ENCODE measurements at regions not wholly inside any gene's neighbourhood (a gene's known extent, or its start where the extent isn't known, plus 50 kb on each side); places are given as distances from the start of the nearest gene placed in this dataset.

DNA sequence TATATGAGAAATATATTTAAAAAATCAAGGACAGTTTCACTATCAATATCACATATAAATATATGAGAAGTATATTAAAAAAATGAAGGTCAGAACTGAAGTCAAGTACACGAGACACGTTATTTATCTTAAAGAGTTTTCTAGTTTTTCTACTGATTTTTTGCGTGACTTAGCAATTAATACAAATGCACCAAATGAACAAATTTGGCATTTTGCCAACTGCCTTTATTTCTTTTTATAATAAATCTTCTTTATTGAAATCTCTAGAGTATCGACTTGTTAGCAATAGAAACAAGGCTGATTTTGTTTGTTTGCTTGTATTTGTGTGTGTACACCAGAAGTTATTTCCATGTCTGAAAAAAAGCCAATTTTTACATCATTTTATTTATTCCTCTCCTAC, 1684.7 kb upstream of the RAG2 start:
- no peak for DNase-seq (ENCODE audit: low read depth)

DNA sequence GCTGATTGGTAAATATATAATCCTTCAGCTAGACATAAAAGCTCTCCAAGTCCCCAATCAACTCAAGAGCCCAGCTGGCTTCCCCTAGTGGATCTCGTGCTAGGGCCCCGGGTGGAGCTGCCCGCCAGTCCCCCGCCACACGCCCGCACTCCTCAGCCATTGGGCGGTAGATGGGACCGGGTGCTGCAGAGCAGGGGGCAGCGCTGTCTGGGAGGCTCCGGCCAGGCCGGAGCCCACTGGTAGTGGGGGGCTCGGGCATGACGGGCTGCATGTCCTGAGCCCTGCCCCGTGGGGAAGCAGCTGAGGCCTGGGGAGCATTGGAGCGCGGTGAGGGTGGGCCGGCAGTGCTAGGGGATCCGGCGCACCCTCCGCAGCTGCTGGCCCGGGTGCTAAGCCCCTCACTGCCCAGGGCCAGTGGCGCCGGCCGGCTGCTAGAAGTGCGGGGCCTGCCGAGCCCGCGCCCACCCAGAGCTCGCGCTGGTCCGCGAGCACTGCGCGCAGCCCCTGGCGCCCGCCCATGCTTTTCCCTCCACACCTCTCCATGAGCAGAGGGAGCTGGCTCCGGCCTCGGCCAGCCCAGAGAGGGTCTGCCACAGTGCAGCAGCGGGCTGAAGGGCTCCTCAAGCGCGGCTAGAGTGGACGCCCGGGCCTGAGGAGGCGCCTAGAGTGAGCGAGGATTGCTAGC, 1680.6 kb upstream of the RAG2 start:
- DNase-seq (ENCODE audit: low read depth) = no peak

DNA sequence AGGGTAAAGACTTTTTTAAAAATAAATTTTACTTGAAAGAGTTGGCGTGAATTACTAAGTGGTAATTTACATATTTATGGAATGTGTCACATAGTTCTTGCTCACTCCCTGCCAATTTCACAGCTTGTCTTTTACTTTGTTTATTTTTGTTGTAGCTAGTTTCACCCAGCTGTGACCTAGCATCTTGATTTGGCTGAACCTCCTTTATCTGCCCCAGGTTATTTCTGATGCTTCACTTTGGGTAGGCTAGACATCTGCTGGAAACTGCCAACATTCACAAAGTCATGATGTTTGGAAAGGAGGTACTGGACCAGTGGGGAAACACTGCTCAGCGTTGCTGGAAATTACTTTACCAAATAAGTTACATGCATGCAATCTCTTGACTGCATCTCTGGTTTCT, 1676.0 kb upstream of the RAG2 start:
- DNase-seq (ENCODE audit: low read depth) = no peak

DNA sequence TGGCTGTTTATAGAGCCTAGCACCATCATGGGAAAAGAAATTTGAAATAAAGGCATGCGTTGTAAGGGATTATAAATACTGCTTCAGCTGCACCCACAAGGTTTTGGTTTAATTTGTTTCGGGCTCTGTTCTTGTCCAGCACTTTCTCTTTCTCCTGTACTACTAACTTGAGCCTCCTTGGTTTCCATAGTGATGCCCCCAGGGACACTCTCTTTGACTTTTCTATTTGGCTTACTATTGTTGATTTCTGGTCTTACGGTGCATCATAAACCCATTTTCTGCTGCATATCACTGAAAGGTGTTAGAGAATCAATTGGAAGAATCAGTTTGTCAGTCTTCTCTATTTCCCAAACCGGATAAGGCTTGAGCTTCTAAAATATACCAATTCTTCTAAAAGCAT, 1674.3 kb upstream of the RAG2 start:
- DNase-seq (ENCODE audit: low read depth) = no peak

DNA sequence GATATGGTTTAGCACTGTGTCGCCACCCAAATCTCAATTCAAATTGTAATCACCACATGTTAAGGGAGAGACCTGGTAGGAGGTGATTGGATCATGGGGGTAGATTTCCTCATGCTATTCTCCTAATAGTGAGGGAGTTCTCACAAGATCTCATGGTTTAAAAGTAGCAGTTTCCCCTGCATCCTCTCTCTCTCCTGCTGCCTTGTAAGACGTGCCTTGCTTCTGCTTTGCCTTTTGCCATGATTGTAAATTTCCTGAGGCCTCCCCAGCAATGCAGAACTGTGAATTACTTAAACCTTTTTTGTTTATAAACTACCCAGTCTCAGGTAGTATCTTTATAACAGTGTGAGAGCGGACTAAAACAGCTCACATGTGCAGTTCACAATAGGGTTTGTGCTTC, 1668.7 kb upstream of the RAG2 start:
- DNase-seq (ENCODE audit: low read depth) = no peak

DNA sequence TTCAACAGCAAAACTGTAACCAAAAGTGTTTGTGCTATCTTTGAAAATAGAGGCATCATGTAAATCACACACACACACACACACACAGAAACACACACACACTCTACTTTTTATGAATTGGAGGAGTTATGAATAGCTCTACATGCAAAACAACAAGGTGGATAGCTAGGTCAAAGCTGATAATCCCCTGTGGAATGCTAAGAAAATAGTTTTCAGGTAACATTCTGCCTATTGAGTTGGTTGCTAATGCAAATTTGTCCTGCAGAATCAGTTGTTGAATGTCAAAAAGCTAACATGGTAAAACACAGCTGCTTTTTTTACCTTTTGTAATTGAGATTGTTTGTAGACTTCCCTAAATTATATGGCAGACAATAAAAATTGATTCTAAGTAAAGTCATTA, 1658.4 kb upstream of the RAG2 start:
- DNase-seq (ENCODE audit: low read depth) = no peak

DNA sequence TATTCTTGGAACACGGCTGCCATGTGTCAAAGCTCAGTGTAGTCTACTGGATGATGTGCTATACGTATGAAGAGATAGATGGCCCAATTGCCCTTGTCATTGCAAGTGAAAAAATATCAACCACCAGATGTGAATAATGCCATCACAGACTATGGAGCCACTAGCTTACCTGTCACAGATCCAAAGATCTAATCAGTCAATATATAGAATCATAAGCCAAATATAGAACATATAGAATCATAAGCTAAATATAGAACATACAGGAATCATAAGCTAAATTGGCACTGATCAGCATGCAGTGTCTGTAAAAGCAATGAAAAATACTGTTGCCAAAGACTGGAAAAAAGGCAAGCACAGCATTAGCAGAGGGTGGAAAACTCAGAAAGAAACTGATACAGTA, 1656.9 kb upstream of the RAG2 start:
- no peak for DNase-seq (ENCODE audit: low read depth)

DNA sequence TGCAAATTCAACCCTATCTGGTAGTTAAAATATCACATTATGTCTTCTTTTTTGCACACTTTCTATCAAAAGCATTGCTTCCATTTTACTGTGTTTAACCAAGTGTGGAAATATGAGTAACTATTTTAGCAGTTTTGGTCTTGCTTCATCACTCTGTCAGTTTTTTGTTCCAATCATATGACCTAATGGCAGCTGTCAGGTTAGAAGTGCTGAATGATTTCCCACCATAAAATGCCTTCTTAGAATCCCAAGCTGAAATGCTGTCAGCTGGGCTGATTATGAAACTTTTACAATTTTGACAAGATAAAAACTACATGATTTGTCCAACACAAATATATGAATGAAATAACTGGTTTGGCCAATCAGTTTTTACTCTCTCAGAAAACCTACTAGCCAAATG, 1654.6 kb upstream of the RAG2 start:
- no peak for DNase-seq (ENCODE audit: low read depth)

DNA sequence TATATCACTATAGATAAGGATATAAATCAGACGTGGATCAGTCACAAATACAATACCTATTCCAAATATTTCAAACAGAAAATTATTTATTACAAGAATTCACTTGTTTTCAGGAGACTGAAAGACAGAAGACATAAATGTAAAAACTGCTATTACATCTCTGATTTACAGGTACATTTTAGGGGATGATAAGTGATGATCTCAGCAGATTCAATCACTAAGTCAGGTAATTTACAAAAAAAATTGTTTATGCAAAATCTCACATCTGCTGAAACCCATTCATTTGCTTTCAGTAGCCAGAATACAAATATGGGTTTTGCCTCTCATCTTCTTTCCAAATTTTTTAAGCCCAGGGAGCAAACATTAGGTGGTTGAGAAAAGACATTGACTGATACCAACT, 1648.4 kb upstream of the RAG2 start:
- DNase-seq (ENCODE audit: low read depth) = no peak

DNA sequence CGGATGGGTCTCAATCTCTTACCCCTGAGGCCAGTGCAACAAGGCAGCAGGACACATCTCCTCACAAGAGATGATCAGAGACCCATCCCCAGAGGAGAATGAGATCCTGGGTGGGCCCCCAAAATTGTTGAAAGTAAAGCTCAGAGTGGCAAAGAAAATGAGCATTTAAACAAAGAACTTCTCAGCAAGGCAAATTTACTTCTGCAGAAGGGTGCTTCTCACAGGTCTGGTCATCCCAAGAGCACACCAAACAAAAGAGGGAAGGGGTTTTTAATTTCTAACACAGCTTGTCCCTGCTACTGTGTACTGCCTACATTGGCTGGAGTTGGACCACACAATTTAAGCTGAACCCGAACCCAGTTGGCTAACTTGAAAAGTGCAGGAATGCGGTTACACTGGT, 1628.6 kb upstream of the RAG2 start:
- DNase-seq (ENCODE audit: low read depth) = no peak

DNA sequence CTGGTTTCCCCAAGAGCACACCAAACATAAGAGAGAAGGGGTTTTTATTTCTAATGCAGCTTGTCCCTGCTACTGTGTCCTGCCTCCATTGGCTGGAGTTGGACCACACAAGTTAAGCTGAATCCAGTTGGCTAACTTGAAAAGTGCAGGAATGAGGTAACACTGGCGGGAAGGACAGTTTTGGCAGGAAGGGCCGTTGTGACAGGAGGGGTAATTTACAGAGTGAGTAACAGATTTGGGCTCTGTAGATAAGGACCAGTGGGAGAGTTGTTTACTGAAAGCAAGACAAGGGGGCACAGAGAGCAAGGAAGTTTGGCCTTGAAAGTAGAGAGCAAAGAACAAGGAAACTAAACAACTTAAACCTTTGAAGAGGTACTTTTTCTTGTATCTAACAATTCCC, 1623.3 kb upstream of the RAG2 start:
- DNase-seq (ENCODE audit: low read depth) = no peak

DNA sequence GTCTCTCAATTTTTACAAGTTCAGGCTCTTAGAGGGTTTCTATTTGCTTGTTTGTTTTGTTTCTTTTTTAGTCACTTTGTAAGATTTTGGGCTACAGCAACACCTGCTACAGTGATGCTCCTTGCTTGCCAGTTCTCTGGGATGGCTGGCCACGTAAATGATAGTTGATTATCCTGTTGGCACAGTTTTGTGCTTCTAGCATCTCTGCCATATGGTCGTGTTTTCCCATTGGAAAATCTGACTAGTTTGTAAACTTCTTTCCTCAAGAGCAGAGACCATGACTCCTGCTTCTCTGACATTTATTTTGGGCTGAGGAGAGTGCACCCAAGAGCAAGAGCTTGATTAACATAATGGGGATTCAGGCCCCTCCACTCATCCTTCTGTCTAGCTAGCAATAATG, 1621.6 kb upstream of the RAG2 start:
- DNase-seq (ENCODE audit: low read depth) = no peak

DNA sequence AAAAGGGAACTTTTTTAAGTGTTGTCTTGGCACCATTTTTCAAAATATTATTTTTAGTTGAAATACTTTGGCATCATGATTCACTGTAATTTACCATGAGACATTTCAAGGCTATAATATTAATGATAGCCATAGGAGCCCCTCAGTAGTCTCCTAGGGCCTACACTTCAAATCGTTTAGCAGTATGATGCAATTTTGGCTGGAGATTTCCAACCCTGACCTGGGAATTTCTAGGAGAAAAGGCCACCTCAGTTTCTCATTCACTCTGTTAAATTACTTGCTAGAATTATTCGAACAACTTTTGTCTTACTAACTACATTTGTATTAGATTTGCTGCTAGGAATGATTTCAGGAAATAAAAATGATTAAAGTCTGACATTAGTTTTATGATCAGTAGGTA, 1610.9 kb upstream of the RAG2 start:
- DNase-seq (ENCODE audit: low read depth) = no peak

DNA sequence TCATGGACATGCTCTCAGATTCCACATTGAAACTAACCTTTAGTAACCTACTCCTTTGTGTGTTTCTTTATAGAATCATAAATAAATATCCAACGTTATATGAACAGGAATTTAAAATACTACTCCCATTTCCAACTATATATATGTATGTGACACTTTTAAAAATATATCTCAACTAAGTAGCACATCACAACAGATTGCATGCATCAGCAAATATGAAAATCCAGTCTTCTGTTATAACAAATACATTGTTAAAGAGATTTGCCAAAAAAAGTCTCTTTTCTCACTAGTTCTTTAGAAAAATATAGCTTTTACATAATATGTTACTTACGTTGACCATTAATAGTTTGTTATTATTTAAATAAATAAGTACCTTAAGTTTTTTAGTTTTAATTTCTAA, 1608.6 kb upstream of the RAG2 start:
- no peak for DNase-seq (ENCODE audit: low read depth)

DNA sequence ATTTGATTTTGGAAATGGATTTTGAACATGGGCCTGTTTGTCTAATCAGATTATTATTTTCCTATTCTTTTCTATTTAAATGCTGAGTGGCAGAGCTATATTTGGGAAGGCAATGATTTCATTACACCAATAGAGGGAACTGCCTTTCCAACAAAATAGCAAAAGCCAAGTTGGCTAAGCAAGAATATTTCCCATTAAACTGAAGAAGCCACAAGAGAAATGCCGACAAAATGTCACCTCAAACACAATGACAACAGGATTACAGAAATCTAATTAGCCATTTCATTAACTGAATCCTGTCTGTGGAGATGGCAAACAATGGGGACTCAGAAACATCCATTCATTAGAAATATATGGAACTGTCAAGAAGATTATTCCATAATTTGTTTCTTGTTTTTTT, 1593.1 kb upstream of the RAG2 start:
- no peak for DNase-seq (ENCODE audit: low read depth)

DNA sequence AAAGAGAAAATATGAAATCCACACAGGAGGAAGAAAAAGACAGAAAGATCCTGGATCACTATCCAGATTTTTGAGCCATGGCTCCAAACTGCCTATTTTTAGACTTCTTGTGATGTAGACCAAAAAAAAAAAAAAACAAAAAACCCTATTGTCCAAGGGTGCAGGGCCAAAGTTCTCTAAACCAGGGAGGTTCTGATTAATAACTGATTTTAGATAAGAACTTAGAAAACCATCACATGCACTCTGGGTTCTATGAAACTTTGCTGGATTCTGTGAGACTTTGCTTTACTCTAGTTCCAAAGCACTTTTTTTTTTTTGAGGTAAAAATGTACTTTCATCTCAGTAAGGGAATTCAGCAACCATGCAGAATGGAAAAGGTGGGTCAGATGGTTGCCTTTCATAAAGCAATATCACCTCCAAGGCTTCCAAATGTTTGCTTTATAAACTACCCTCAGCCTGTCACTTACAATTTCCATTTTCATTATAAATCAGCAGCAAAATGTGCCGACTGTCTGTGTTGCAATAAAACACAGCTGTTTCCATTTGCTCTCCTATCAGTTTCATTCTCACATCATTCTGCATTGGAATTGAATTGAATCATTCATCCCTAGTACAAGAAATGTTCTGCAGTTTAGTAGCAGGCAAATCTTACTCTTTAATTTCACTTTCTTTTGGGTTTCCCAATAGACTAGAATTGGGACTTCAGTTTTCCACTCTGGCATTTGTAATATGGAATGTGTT, 1584.3 kb upstream of the RAG2 start:
- no peak for DNase-seq (ENCODE audit: low read depth)

DNA sequence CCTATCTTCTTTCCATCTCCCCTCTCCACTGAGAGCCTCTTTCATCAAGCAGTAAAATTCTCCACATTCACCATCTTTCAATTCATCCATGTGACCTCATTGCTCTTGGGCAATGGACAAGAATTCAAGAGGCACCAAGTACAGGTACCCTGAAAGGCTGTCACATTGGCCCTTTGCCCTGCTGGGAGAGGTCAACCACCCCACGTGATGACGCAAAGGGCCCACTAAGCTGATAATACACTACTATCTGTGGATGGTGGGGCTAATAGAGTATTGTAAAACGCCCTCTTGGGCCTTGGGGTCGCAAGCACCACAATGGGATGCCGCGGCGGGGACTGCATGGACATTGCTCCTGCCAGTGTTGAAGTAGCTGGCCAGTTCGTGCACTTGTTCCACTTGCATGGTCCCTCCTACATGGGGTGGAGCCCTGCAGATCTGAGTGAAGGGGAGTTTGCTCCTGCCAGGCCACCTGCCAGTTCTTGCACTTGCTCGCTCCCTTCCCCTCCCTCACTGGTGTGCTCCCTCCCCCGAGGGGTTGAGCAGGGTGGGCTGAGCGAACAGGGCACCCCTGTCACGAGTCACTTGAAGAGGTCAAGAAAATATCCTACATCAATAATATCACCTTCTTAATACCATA, 1578.8 kb upstream of the RAG2 start:
- no peak for DNase-seq (ENCODE audit: low read depth)

DNA sequence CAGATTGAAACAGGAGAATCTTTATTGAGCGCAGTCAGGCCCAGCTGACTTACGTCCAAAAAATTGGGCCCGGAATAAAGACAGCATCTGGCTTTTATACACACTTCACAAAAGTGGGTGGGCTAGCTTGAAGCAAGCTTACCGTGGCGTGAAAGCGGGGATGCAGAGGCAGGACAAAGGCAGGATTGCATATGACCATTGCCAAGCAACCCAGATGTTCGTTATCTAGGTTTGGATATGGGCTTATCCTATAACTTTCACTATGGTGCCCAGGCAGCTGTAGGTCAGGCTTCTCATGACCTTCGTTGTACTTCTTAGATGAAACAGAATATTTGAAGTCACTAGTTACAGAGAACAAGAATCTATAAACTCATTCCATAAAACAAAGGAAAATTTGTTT, 1575.6 kb upstream of the RAG2 start:
- no peak for DNase-seq (ENCODE audit: low read depth)

DNA sequence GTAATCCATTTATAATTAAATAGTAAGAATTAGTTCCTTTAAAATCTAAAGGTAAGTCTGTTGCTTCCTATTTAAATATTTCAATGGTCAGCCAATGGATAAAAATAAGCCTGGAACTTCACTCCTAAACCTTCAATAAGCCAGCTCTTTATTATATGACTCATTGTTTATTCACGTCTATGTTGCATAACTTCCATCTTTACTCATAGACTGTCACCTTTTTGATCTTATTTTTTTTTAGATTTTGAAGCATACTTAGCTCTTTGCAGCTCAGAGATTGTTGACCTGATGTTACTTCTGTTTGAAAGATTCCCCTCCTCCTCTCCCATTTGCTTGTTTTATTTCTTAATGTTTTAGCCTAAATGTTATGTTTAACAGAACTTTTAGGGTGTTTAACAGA, 1571.2 kb upstream of the RAG2 start:
- DNase-seq (ENCODE audit: low read depth) = no peak

DNA sequence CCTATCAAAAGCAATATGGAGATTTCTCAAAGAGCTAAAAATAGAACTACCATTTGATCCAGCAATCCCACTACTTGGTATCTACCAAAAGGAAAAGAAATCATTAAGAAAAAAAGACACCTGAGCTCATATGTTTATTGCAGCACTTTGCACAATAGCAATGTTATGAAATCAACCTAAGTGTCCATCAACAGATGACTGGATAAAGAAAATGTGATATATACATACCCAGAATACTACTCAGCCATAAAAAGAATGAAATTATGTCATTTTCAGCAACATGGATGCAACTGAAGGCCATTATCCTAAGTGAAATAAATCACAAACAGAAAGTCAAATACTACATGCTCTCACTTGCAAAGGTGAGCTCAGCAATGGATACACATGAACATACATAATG, 1565.5 kb upstream of the RAG2 start:
- DNase-seq (ENCODE audit: low read depth) = no peak

DNA sequence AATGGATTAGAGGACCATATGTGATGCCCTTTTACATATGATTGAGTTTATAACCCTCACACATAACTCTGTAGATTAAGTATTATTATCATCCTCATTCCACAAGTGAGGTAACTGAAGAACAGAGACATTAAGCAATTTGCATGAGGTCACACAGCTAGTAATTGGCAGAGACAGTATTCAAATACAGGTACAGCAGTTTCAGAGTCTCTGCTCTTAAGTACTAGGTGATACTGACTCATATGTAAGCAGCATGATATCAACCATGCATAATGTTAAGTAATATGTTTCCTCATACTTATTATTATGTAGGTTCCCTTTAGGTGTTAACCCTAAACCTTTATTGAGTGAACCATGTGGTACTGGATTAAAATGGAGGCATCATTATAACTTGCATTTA, 1562.4 kb upstream of the RAG2 start:
- DNase-seq (ENCODE audit: low read depth) = no peak

DNA sequence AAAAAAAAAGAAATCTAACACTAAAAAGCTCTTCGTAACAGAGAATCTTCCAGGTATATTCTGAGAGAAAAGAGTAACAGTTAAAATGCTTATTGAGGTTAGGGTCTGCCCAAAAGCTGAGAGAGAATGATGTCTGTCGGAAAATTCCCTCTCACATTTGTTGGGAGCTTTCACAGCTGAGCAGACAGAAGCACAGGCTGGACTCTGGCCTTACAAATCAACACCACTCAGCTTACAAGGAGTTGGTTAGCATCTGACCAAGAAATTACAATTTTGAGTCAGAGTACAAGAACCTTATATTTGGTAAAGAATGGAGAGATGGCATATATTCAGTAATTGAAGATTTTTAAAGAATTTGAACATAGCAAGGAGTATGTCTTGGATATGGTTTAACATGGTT, 1561.0 kb upstream of the RAG2 start:
- no peak for DNase-seq (ENCODE audit: low read depth)

DNA sequence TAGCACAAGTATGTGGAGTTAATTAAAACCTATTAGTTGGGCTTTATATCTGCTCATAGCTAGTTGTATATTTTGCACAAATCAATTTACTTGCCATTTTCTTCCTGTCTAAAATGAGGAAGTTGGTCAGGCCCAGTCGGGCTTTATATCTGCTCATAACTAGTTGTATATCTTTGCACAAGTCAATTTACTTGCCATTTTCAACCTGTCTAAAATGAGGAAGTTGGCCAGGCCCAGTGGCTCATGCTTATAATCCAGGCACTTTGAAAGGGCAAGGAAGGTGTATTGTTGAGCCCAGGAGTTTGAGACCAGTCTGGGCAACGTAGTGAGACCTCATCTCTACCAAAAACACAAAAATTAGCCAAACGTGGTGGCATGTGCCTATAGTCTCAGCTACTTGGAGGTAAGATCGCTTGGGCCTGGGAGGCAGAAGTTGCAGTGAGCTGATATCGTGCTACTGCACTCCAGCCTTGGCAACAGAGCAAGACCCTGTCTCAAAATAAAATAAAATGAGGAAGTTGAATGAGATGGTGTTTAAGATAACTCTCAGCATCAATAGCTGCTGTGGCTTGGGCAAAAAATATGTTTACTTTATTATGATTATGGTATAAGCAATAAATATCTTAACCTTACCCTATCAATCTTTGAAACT, 1558.6 kb upstream of the RAG2 start:
- no peak for DNase-seq (ENCODE audit: low read depth)
